ENCODE measurements at regions not wholly inside any gene's neighbourhood (a gene's known extent, or its start where the extent isn't known, plus 50 kb on each side); places are given as distances from the start of the nearest gene placed in this dataset.

- TF ChIP-seq CTCF (tag by site-specific recombination; IDR thresholded peaks at IDR 0.05), result no peak
- TF ChIP-seq ZNF768 (tag by site-specific recombination; IDR thresholded peaks at IDR 0.05), result no peak
- no peak for TF ChIP-seq ZNF837 (tag by site-specific recombination; IDR thresholded peaks at IDR 0.05)
- no peak for TF ChIP-seq YY1 (tag by site-specific recombination; IDR thresholded peaks at IDR 0.05)
- no peak for TF ChIP-seq ZNF24 (tag by site-specific recombination; IDR thresholded peaks at IDR 0.05)
- TF ChIP-seq ZNF148 (tag by site-specific recombination; IDR thresholded peaks at IDR 0.05; ENCODE audit: borderline replicate concordance), result no peak
- TF ChIP-seq ZNF274 (IDR thresholded peaks at IDR 0.05; ENCODE audit: low read length), result no peak
- no peak for TF ChIP-seq ZNF274 (tag by site-specific recombination; IDR thresholded peaks at IDR 0.05; ENCODE audit: borderline replicate concordance)
- no peak for TF ChIP-seq KLF17 (tag by site-specific recombination; IDR thresholded peaks at IDR 0.05)
- no peak for TF ChIP-seq ZNF175 (tag by site-specific recombination; IDR thresholded peaks at IDR 0.05)
- no peak for TF ChIP-seq ZNF10 (tag by site-specific recombination; IDR thresholded peaks at IDR 0.05)
Observed at GRCh38 chr21:34008618-34009017, 64.8 kb upstream of the MRPS6 start.
